CD4-positive, alpha-beta T cell (primary cell): ENCODE measurements at regions not wholly inside any gene's neighbourhood (a gene's known extent, or its start where the extent isn't known, plus 50 kb on each side); places are given as distances from the start of the nearest gene placed in this dataset.

Experiments used
- ATAC-seq: fragments of 200-7000 bp; cut with Tn5 transposase; one replicate; pipeline ENCODE4 v1.10.0; 2022; ENCODE audit warnings: mild to moderate bottlenecking; ENCODE audit not compliant: poor library complexity
- CTCF ChIA-PET: fragments of 350-600 bp; sonication (Branson Sonifier 250); formaldehyde crosslinking; loops from one replicate; lab custom pipeline; 2021; ENCODE audit warnings: antibody characterized with exemption, inconsistent platforms; lab: Charles Lee
- POLR2A ChIA-PET: fragments of 350-600 bp; sonication (Branson Sonifier 250); formaldehyde crosslinking; loops from one replicate; lab custom pipeline; 2021; ENCODE audit warnings: antibody characterized with exemption, inconsistent platforms; lab: Charles Lee
- DNase-seq, 14 experiments: peaks; one replicate each; pipeline ENCODE4 v3.0.0-alpha.2; 2013 to 2020; ENCODE audit warnings: mixed read lengths in 2 of 14
- H3K27ac ChIP-seq, 2 donors: one replicate each; pipeline versions ENCODE4 v1.5.1 to v1.7.0; 2013; ENCODE audit warnings: low read length in 2 of 2, low read depth in 1 of 2, mild to moderate bottlenecking in 1 of 2
- H3K27me3 ChIP-seq, 2 experiments: 1 replicate in 1 of 2; 2 replicates in 1 of 2; pipeline versions ENCODE4 v1.6.1 to v1.7.0; 2013; ENCODE audit warnings: low read length in 2 of 2, control low read depth in 1 of 2, mild to moderate bottlenecking in 1 of 2, moderate library complexity in 1 of 2; ENCODE audit not compliant: insufficient read depth in 2 of 2, control insufficient read depth in 1 of 2
- H3K36me3 ChIP-seq: one replicate; pipeline ENCODE4 v1.6.1; 2013; ENCODE audit warnings: low read length, control low read depth; ENCODE audit not compliant: insufficient read depth
- H3K4me1 ChIP-seq: one replicate; pipeline ENCODE4 v1.6.1; 2013; ENCODE audit warnings: low read length, control low read depth; ENCODE audit not compliant: insufficient read depth
- H3K4me3 ChIP-seq: one replicate; pipeline ENCODE4 v1.5.1; 2013; ENCODE audit warnings: mild to moderate bottlenecking, low read length, moderate library complexity
- H3K9me3 ChIP-seq, 2 experiments: 1 replicate in 1 of 2; 2 replicates in 1 of 2; pipeline versions ENCODE4 v1.6.1 to v1.7.0; 2013; ENCODE audit warnings: low read length in 2 of 2, mild to moderate bottlenecking in 2 of 2, control low read depth in 1 of 2, moderate library complexity in 1 of 2; ENCODE audit not compliant: control insufficient read depth in 1 of 2, insufficient read depth in 1 of 2
- H3K27ac Mint-ChIP-seq: one replicate; pipeline ENCODE4 v1.8.0; 2020; ENCODE audit warnings: mixed read lengths
- H3K27me3 Mint-ChIP-seq: one replicate; pipeline ENCODE4 v1.8.0; 2021; ENCODE audit warnings: mixed read lengths
- H3K36me3 Mint-ChIP-seq: one replicate; pipeline ENCODE4 v1.8.0; 2021; ENCODE audit warnings: low read depth, mixed read lengths
- H3K4me1 Mint-ChIP-seq: one replicate; pipeline ENCODE4 v1.8.0; 2021; ENCODE audit warnings: low read depth, mixed read lengths
- H3K4me3 Mint-ChIP-seq: one replicate; pipeline ENCODE4 v1.8.0; 2020; ENCODE audit warnings: mild to moderate bottlenecking, mixed read lengths
- H3K9me3 Mint-ChIP-seq: one replicate; pipeline ENCODE4 v1.8.0; 2020; ENCODE audit warnings: mixed read lengths
- CTCF ChIP-seq: fragments of 200-600 bp; IDR thresholded peaks from one replicate; pipeline ENCODE4 v1.8.0; 2022; ENCODE audit warnings: antibody characterized with exemption, mild to moderate bottlenecking
- intact Hi-C, 2 experiments: fragments of 100-400 bp; cut with DNase I in 1 of 2; cut with micrococcal nuclease in 1 of 2; formaldehyde crosslinking; loops; one replicate each; pipeline versions ENCODE4 v1.15.1 to v1.9.0; 2023 to 2025; cut with DNase I, micrococcal nuclease

DNA sequence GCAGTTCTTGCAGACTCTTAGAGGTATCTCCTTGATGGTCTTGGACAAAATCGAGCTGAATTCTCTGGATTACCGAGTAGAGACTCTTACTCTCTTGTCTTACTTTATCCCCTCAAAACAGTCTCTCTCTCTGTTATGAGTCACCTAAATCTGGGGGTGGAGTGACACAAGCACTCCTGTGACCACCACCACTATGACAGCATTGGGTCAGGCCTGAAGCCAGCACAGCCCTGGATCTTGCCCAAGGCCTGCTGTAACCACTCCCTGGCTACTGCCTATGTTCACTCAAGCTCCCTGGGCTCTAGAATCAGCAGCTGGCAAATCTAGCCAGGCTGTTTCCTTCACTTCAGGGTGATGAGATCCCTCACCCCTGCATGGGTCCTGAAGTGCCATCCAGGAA lies 662.5 kb downstream of the LUZP2 start:
- ChIA-PET POLR2A (no interaction called here), CTCF (no interaction called here)
- DNase-seq (no peak), ATAC-seq (no peak)
- Mint-ChIP-seq H3K4me3 (no peak overlapping the region), H3K27ac (no peak overlapping the region), H3K9me3 (peaks cover 18% of the 10 kb centered on the region), H3K27me3 (no peaks in the 10 kb centered on the region), H3K36me3 (no peaks in the 10 kb centered on the region), H3K4me1 (no peaks in the 10 kb centered on the region)
- Histone ChIP-seq H3K4me1 (no peaks in the 10 kb centered on the region), H3K9me3 (peaks cover 5 to 6% of the 10 kb centered on the region in 2 experiments), H3K36me3 (no peaks in the 10 kb centered on the region), H3K27ac (no peak overlapping the region), H3K27me3 (no peaks in the 10 kb centered on the region), H3K4me3 (no peak overlapping the region)
- intact Hi-C loops: no loop called here
- TF ChIP-seq CTCF: no peak

DNA sequence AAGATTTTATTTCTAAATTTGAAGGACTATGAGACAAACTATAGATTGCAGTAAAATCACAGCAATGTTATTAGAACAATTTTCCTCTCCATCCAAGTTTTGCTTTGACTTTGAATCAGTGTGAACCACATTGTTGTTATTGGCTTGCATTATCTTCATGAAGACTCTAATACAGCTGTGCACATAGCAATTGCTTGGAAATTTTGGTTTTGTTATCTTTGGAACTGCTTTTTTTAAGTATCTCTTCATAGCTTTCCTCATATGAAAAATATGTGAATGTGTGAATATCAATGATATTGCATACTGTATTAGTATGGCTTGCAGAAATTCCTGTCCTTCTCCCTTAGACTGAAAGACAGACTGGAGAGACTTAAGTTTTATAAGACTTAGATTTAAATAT lies 666.6 kb downstream of the LUZP2 start:
- ATAC-seq: no peak
- Mint-ChIP-seq H3K4me1 (no peaks in the 10 kb centered on the region), H3K9me3 (peaks cover 23% of the 10 kb centered on the region), H3K36me3 (no peaks in the 10 kb centered on the region), H3K27ac (no peak overlapping the region), H3K4me3 (no peak overlapping the region), H3K27me3 (no peaks in the 10 kb centered on the region)
- intact Hi-C loops: no loop called here
- H3K9me3 ChIP-seq: peaks cover 5 to 6% of the 10 kb centered on the region in 2 experiments
- ChIA-PET CTCF (no interaction called here), POLR2A (no interaction called here)
- no peak for TF ChIP-seq CTCF
- no peaks in the 10 kb centered on the region for H3K4me1 ChIP-seq
- no peaks in the 10 kb centered on the region for H3K27me3 ChIP-seq
- no peak overlapping the region for H3K4me3 ChIP-seq
- no peak for DNase-seq
- no peak overlapping the region for H3K27ac ChIP-seq
- no peaks in the 10 kb centered on the region for H3K36me3 ChIP-seq

DNA sequence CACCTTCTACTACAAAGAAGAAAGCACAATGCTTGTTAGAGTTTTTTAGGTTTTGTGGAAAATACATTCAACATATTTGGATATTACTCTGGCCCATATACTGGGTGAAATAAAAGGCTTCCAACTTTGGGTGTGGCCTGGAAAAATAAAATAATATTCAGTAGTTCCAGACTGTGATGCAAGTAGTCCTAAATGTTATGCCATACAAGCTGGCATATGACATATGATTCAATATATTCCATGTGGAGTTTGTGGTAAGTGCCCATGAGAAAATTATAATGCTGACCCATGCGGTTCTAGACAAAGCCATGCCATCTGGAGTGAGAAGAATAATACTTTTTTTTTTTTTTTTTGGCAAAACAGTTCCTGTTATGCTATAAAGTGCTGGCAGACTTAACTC lies 683.3 kb downstream of the LUZP2 start:
- Mint-ChIP-seq H3K4me1 (no peaks in the 10 kb centered on the region), H3K27me3 (no peaks in the 10 kb centered on the region), H3K4me3 (no peak overlapping the region), H3K36me3 (no peaks in the 10 kb centered on the region), H3K9me3 (peaks cover 19% of the 10 kb centered on the region), H3K27ac (no peak overlapping the region)
- TF ChIP-seq CTCF: no peak
- H3K36me3 ChIP-seq: no peaks in the 10 kb centered on the region
- ATAC-seq (no peak), DNase-seq (no peak)
- H3K27me3 ChIP-seq: no peaks in the 10 kb centered on the region
- CTCF ChIA-PET: no interaction called here
- no peak overlapping the region for H3K4me3 ChIP-seq
- POLR2A ChIA-PET: no interaction called here
- intact Hi-C loops: no loop called here
- peaks cover under 1 to 4% of the 10 kb centered on the region in 2 experiments for H3K9me3 ChIP-seq
- no peak overlapping the region for H3K27ac ChIP-seq
- no peaks in the 10 kb centered on the region for H3K4me1 ChIP-seq
